Lung (tissue), 11 donors: ENCODE measurements at regions not wholly inside any gene's neighbourhood (a gene's known extent, or its start where the extent isn't known, plus 50 kb on each side); places are given as distances from the start of the nearest gene placed in this dataset.

Source experiments
- ATAC-seq: fragments of 200-7000 bp; cut with Tn5 transposase; one replicate; pipeline ENCODE4 v1.9.1; 2020; ENCODE audit warnings: moderate number of reproducible peaks; ENCODE audit not compliant: insufficient read depth, low FRiP score
- DNase-seq, 3 donors: peaks; one replicate each; pipeline ENCODE4 v3.0.0-alpha.2; 2013 to 2017
- H3K27ac ChIP-seq, 2 donors: one replicate each; pipeline ENCODE4 v1.5.1; 2013; ENCODE audit warnings: mild to moderate bottlenecking in 2 of 2, moderate library complexity in 2 of 2, control low read depth in 1 of 2, inconsistent platforms in 1 of 2, low read depth in 1 of 2, low read length in 1 of 2
- H3K27me3 ChIP-seq, 3 donors: one replicate each; pipeline ENCODE4 v1.5.1; 2013; ENCODE audit warnings: low read length in 2 of 3; ENCODE audit not compliant: control insufficient read depth in 3 of 3, insufficient read depth in 3 of 3
- H3K36me3 ChIP-seq, 4 donors: one replicate each; pipeline ENCODE4 v1.5.1; 2013; ENCODE audit warnings: low read length in 4 of 4, mild to moderate bottlenecking in 1 of 4, moderate library complexity in 1 of 4; ENCODE audit not compliant: control insufficient read depth in 4 of 4, insufficient read depth in 4 of 4
- H3K4me1 ChIP-seq, 5 donors: one replicate each; pipeline ENCODE4 v1.5.1; 2013; ENCODE audit warnings: low read length in 5 of 5, mild to moderate bottlenecking in 2 of 5, moderate library complexity in 1 of 5; ENCODE audit not compliant: control insufficient read depth in 5 of 5, insufficient read depth in 5 of 5
- H3K4me3 ChIP-seq: one replicate; pipeline ENCODE4 v1.5.1; 2013; ENCODE audit warnings: mild to moderate bottlenecking, control low read depth, moderate library complexity
- H3K9ac ChIP-seq, 2 donors: one replicate each; pipeline ENCODE4 v1.5.1; 2013; ENCODE audit warnings: low read length in 2 of 2, control low read depth in 1 of 2; ENCODE audit not compliant: insufficient read depth in 1 of 2
- H3K9me3 ChIP-seq, 4 donors: one replicate each; pipeline ENCODE4 v1.5.1; 2013; ENCODE audit warnings: low read length in 3 of 4, mild to moderate bottlenecking in 1 of 4, moderate library complexity in 1 of 4; ENCODE audit not compliant: control insufficient read depth in 4 of 4, insufficient read depth in 3 of 4
- WGBS, 2 donors: extraction: QIAGEN DNeasy Blood & Tissue Kit; methylation state at CpG; one replicate each; pipeline ENCODE4 v1.1.7; 2013; 5-methylcytosine and 5-hydroxymethylcytosine counted together
- TF ChIP-seq, protein P1 (sequence below): IDR thresholded peaks from 2 replicates; pipeline ENCODE4 v1.5.1; 2012; ENCODE audit warnings: mild to moderate bottlenecking; ENCODE audit errors: control extremely low read depth, extremely low read depth
- donor health status: control.
- donor health status: control.
- donor health status: Bipolar disorder and iron deficiency.
- donor health status: healthy.
- donor health status: DM: yes; HTN: yes; CAD: no.

DNA sequence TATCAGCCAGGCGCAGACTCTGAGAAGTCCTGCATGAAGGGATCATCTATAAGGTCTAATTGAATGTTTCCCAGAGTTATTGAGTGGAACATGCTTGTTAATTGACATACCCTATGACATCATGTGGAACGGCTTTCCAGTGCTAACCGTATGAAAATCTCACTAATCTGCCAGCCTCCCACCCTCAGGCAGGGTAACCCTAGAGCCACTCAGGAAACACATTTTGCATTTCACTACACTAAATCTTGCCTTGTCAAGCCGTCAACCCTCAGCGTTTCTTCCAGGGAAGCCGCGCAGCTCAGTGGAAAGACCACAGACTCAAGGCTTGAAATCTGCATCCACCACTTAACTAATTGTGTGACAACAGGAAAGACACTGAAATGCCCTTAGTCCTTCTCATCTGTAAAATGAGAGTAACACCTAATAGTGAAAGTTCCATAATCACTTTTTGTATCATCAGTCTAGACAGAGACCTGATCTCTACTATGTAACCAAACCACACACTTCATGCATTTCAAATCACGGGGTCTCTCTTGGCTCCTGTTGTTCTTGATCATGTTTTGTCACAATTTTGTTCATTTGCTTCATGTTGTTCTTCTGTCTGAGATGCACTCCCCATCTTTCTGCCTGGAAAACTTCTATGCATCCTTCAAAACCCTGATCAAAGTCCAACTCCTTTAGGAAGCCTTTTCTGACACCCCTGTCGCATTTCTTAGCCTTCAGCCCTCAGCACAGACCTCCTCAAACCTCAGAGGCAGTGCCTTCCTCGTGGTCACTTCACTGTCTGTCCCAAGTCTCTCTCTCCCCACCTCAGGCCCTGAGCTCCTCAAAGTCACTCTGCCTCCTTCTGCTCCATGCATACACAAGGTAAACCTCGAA, 246.5 kb downstream of the TOMM20 start:
- H3K27ac ChIP-seq: no peak overlapping the region
- ATAC-seq: no peak
- peaks cover 0 to 15% (median 0%) of the 10 kb centered on the region in 5 donors for H3K4me1 ChIP-seq
- no peak overlapping the region for H3K4me3 ChIP-seq
- DNase-seq: no peak
- WGBS, 2 donors: 56 to 69% methylated on average over 11 of the region's 11 CpGs
- TF ChIP-seq, protein P1, sequence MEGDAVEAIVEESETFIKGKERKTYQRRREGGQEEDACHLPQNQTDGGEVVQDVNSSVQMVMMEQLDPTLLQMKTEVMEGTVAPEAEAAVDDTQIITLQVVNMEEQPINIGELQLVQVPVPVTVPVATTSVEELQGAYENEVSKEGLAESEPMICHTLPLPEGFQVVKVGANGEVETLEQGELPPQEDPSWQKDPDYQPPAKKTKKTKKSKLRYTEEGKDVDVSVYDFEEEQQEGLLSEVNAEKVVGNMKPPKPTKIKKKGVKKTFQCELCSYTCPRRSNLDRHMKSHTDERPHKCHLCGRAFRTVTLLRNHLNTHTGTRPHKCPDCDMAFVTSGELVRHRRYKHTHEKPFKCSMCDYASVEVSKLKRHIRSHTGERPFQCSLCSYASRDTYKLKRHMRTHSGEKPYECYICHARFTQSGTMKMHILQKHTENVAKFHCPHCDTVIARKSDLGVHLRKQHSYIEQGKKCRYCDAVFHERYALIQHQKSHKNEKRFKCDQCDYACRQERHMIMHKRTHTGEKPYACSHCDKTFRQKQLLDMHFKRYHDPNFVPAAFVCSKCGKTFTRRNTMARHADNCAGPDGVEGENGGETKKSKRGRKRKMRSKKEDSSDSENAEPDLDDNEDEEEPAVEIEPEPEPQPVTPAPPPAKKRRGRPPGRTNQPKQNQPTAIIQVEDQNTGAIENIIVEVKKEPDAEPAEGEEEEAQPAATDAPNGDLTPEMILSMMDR: no peak
- peaks cover 0 to 2% (median 0%) of the 10 kb centered on the region in 4 donors for H3K9me3 ChIP-seq
- H3K36me3 ChIP-seq: no peaks in the 10 kb centered on the region
- H3K9ac ChIP-seq: no peak overlapping the region
- no peaks in the 10 kb centered on the region for H3K27me3 ChIP-seq

GRCh38 chr1:234879147-234880080, 249.2 kb downstream of the TOMM20 start:
- 82 to 87% methylated on average over 9 of the region's 9 CpGs for WGBS, 2 donors
- H3K36me3 ChIP-seq: no peaks in the 10 kb centered on the region
- no peaks in the 10 kb centered on the region for H3K27me3 ChIP-seq
- DNase-seq (no peak), ATAC-seq (no peak)
- peak overlapping the region in 1 of 2 donors; percentile 92 for H3K27ac ChIP-seq
- peaks cover 0 to 2% (median 0%) of the 10 kb centered on the region in 4 donors for H3K9me3 ChIP-seq
- H3K4me1 ChIP-seq: peaks cover 0 to 12% (median 5%) of the 10 kb centered on the region in 5 donors
- no peak overlapping the region for H3K9ac ChIP-seq
- TF ChIP-seq, protein P1: no peak
- no peak overlapping the region for H3K4me3 ChIP-seq

- Histone ChIP-seq H3K4me3 (no peak overlapping the region), H3K36me3 (no peaks in the 10 kb centered on the region), H3K4me1 (peaks cover 0 to 12% (median 5%) of the 10 kb centered on the region in 5 donors), H3K27me3 (no peaks in the 10 kb centered on the region), H3K27ac (no peak overlapping the region), H3K9me3 (peaks cover 0 to 2% (median 0%) of the 10 kb centered on the region in 4 donors), H3K9ac (no peak overlapping the region)
- TF ChIP-seq, protein P1: no peak
- ATAC-seq (no peak), DNase-seq (no peak)
- 86 to 90% methylated on average over 12 of the region's 12 CpGs for WGBS, 2 donors
Measured at GRCh38 chr1:234878288-234878687, 250.3 kb downstream of the TOMM20 start.
